GM12892 (cell line): ENCODE measurements at regions not wholly inside any gene's neighbourhood (a gene's known extent, or its start where the extent isn't known, plus 50 kb on each side); places are given as distances from the start of the nearest gene placed in this dataset.

Experiments
- POLR2A ChIP-seq: IDR thresholded peaks from 2 replicates; pipeline ENCODE4 v1.6.1; 2011; ENCODE audit warnings: low read depth, low read length, control low read depth
- TAF1 ChIP-seq: IDR thresholded peaks from 2 replicates; pipeline ENCODE4 v1.6.1; 2011; ENCODE audit warnings: low read depth, mild to moderate bottlenecking, control low read depth, low read length, borderline replicate concordance

DNA sequence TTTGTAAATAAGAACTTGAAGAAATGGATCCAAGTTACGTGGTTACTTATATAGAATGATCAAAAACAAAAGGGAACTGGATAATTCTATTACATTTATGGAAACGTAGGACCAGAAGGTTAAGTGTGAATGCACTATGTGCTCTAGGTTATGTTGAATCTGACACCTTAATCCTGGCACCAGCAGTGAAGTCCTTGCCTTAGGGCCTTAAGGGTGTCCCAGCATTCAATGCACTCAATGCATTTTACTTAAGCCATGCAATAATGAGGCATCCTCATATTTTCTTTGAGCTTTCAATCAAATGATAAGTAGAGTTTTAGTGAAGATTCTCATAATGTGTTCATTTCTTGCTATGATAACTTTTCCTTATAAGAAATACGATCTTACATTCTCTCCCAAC lies 178.3 kb upstream of the AGR3 start:
- TF ChIP-seq TAF1 (no peak), POLR2A (no peak)
